Thyroid gland (tissue), 4 donors: ENCODE measurements at regions not wholly inside any gene's neighbourhood (a gene's known extent, or its start where the extent isn't known, plus 50 kb on each side); places are given as distances from the start of the nearest gene placed in this dataset.

ENCODE experiments used
- DNase-seq, 2 donors: peaks; one replicate each; pipeline ENCODE4 v3.0.0-alpha.2; 2019
- H3K27ac ChIP-seq, 3 donors: fragments of 200-600 bp; sonication (generic); 1 replicate in 2 of 3; 2 replicates in 1 of 3; pipeline ENCODE4 v1.5.1; 2016 to 2019; ENCODE audit warnings: mild to moderate bottlenecking in 1 of 3, moderate library complexity in 1 of 3
- H3K27me3 ChIP-seq: fragments of 200-600 bp; sonication (generic); one replicate; pipeline ENCODE4 v1.5.1; 2019
- H3K36me3 ChIP-seq, 2 donors: fragments of 200-600 bp; sonication (generic); one replicate each; pipeline ENCODE4 v1.5.1; 2016 to 2019
- H3K4me1 ChIP-seq, 2 donors: fragments of 200-600 bp; sonication (generic); one replicate each; pipeline ENCODE4 v1.5.1; 2017 to 2019
- H3K4me3 ChIP-seq, 3 donors: fragments of 200-600 bp; sonication (generic); replicated peaks in 1 of 3; 1 replicate in 2 of 3; 2 replicates in 1 of 3; pipeline ENCODE4 v1.5.1; 2016; ENCODE audit warnings: mild to moderate bottlenecking in 1 of 3
- H3K9me3 ChIP-seq: fragments of 200-600 bp; sonication (generic); one replicate; pipeline ENCODE4 v1.5.1; 2017
- POLR2A ChIP-seq, 2 donors: fragments of 450-650 bp; IDR thresholded peaks; one replicate each; pipeline ENCODE4 v1.6.1; 2017; ENCODE audit warnings: antibody characterized with exemption in 2 of 2, mild to moderate bottlenecking in 2 of 2, moderate library complexity in 1 of 2
- WGBS, 2 donors: methylation state at CpG; one replicate each; pipeline ENCODE4 v1.1.5; 2017; 5-methylcytosine and 5-hydroxymethylcytosine counted together
- intact Hi-C: fragments of 100-400 bp; cut with DNase I; formaldehyde crosslinking; loops from one replicate; pipeline ENCODE4 v1.15.1; 2023
- TF ChIP-seq, protein P1 (sequence below), 6 experiments: fragments of 200-600 bp in 3 of 6; fragments of 450-650 bp in 3 of 6; sonication (generic) in 3 of 6; IDR thresholded peaks; one replicate each; pipeline ENCODE4 v1.5.1; 2016 to 2019; ENCODE audit warnings: antibody characterized with exemption in 6 of 6, mild to moderate bottlenecking in 2 of 6, inconsistent platforms in 1 of 6, moderate library complexity in 1 of 6

DNA sequence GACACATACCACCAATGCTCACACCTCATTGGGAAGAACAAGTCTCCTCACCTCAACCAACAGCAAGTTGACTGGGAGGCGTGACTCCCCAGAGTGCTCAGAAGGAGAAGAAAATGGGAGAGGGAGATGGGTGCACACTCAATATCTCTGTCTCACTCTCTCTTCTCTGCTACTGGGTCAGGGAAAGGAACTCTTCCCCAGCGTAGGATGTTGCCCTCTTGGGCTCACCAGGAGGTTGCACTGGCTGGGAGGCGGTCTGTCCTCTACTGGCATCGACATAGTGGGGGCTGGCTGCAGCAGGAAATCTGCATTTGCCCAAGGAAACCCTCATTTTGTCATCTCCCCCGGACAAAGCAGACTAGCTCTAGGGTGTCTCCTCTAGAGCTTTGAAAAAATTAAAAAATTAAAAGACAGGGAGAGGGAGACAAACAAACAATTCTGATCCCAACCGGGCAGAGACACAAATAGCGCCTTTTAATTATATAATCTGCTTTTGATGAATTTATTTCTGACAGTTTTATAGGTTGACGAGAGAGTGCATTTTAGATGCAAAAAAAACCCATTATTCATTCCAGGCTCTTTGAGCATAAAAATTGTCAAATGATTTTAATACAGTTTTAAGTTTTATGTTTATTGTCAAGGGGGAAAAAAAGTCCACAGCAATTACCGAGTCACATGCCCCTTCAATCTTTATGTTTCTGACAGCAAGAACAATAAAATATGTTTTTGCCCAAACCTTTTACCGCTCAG is 179.3 kb upstream of the MVB12B start:
- Histone ChIP-seq H3K4me3 (no peak overlapping the region), H3K27ac (no peak overlapping the region), H3K36me3 (no peaks in the 10 kb centered on the region), H3K9me3 (no peaks in the 10 kb centered on the region), H3K4me1 (no peaks in the 10 kb centered on the region), H3K27me3 (no peaks in the 10 kb centered on the region)
- intact Hi-C loops, result no loop called here
- no peak for TF ChIP-seq POLR2A (IDR thresholded peaks at IDR 0.05)
- TF ChIP-seq, protein P1, sequence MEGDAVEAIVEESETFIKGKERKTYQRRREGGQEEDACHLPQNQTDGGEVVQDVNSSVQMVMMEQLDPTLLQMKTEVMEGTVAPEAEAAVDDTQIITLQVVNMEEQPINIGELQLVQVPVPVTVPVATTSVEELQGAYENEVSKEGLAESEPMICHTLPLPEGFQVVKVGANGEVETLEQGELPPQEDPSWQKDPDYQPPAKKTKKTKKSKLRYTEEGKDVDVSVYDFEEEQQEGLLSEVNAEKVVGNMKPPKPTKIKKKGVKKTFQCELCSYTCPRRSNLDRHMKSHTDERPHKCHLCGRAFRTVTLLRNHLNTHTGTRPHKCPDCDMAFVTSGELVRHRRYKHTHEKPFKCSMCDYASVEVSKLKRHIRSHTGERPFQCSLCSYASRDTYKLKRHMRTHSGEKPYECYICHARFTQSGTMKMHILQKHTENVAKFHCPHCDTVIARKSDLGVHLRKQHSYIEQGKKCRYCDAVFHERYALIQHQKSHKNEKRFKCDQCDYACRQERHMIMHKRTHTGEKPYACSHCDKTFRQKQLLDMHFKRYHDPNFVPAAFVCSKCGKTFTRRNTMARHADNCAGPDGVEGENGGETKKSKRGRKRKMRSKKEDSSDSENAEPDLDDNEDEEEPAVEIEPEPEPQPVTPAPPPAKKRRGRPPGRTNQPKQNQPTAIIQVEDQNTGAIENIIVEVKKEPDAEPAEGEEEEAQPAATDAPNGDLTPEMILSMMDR (IDR thresholded peaks at IDR 0.05), result no peak
- 78 to 80% methylated on average over 10 of the region's 10 CpGs for WGBS, 2 donors
- DNase-seq, result no peak

DNA sequence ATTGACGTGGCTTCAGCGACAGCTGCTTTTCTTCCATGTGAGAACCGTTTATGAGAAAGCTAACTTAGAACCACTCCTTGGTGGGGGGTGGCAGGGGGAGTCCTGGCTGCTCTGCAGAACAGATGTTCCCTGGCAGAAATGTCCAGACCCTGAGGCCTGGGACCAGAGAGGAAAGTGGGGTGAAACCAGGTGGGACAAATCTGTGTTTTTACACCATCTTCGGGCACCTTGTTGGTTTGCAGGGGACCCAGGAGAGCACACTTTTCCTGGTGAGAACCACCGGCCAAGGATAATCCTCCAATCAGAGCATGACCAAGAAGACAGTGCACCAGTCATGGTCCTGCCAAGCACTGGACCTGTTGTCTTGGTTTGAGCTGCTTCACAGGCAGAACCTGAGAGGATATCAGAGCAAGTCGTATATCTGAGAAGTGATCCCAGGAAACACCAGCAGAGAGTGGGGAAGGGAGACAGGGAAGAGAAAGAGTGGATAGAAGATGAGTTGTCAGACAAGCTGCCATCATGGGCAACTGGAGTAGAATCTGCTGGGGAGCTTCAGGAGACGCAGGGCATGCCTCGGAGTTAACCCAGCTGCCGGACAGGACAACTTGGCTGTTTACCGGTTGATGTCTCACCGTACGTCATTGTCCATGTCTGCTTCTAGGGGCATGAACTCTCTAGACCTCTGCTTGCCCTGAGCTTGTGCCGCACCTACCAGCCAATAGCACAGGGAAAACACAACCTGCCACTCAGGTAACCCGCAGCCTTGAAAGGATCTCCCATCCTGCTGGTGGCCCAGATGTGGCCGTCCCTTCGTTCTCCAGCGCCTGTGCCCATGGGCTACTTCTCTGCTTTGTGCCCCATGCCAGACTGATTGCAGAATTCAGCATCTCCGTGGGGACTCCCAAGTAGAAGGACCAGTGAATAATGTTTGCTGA is 178.4 kb upstream of the MVB12B start:
- 82% methylated on average over 18 of the region's 18 CpGs for WGBS, 2 donors
- no peak for TF ChIP-seq POLR2A (IDR thresholded peaks at IDR 0.05)
- TF ChIP-seq, protein P1 (IDR thresholded peaks at IDR 0.05), result no peak
- Histone ChIP-seq H3K36me3 (no peaks in the 10 kb centered on the region), H3K4me3 (no peak overlapping the region), H3K27me3 (no peaks in the 10 kb centered on the region), H3K27ac (no peak overlapping the region), H3K9me3 (no peaks in the 10 kb centered on the region), H3K4me1 (no peaks in the 10 kb centered on the region)
- intact Hi-C loops, result no loop called here
- no peak for DNase-seq

DNA sequence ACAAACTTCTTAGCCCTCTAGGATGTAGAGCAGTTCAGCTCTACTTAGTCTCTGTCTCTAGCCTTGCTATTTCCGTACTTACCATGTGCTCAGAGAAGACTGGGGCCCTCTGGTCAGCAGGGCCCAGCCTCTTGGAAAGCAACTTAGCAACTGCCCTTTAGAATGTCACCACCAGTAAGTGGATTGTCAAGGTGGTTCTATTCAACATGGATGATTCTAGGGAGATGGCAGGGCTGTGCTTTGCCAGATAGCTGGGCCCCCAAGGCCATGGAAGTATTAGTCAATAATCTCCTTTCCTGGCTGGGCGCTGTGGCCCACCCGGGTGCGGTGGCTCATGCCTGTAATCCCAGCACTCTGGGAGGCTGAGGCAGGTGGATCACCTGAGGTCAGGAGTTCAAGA is 177.6 kb upstream of the MVB12B start:
- intact Hi-C loops, result no loop called here
- H3K4me3 ChIP-seq, result no peak overlapping the region
- no peaks in the 10 kb centered on the region for H3K27me3 ChIP-seq
- H3K36me3 ChIP-seq, result no peaks in the 10 kb centered on the region
- H3K9me3 ChIP-seq, result no peaks in the 10 kb centered on the region
- no peak for TF ChIP-seq POLR2A (IDR thresholded peaks at IDR 0.05)
- H3K4me1 ChIP-seq, result no peaks in the 10 kb centered on the region
- WGBS, 2 donors, result 81 to 94% methylated on average over 1 to 4 of the region's 4 CpGs
- no peak for DNase-seq
- H3K27ac ChIP-seq, result no peak overlapping the region

DNA sequence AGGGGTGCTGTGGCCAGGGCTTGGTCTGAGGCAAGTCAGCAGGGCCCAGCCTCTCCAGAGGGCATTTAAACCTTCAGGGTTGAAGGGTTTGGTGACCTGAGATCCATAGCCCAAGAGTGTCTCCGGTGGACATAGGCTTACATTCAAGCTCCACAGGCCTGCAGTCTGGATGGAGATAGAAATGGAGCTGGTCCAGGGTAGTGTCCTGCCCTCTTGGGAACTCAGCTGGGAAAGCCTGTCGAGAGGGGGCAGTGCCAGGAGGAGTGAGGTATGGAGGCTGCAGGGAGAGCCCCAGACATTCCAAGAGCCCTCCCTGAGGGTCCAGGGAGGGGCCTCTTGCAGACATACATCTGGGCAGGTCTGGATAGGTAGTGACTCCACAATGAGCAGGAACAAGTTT is 177.0 kb upstream of the MVB12B start:
- TF ChIP-seq, protein P1 (IDR thresholded peaks at IDR 0.05), result no peak
- TF ChIP-seq POLR2A (IDR thresholded peaks at IDR 0.05), result no peak
- no peaks in the 10 kb centered on the region for H3K9me3 ChIP-seq
- H3K4me1 ChIP-seq, result no peaks in the 10 kb centered on the region
- no peaks in the 10 kb centered on the region for H3K27me3 ChIP-seq
- no peak overlapping the region for H3K27ac ChIP-seq
- 61 to 72% methylated on average over 2 of the region's 2 CpGs for WGBS, 2 donors
- no peak for DNase-seq
- H3K4me3 ChIP-seq, result no peak overlapping the region
- no peaks in the 10 kb centered on the region for H3K36me3 ChIP-seq
- intact Hi-C loops, result no loop called here

DNA sequence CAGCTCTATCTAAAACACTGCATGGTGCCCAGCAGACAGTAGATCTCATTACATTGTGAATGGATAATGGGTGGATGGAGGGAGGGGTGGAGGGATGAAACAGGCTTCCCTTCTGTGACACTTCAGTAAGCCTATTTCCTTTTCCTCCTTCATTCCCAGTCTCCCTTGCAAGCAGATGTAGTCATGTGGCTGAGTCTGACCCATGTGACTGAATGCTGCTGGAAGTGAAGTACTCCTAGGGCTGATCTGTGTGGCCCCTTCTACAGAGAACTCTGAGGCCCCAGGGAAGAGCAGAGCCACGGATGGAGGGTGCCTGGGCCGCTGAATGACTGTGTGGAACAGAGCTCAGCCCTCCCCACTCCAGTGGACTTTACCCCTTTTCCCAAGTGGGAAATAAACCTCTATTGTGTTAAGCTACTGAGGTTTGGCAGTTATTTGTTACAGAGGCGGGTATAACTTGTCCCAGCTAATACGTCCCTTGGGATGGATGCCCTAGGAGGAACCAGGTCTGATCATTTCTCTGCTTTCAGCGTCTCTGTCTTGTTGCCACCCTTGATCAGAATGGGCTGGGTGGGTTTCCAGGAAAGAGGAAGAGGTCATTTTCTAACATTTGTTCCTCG is 176.1 kb upstream of the MVB12B start:
- intact Hi-C loops, result no loop called here
- Histone ChIP-seq H3K4me3 (no peak overlapping the region), H3K4me1 (no peaks in the 10 kb centered on the region), H3K36me3 (no peaks in the 10 kb centered on the region), H3K27me3 (no peaks in the 10 kb centered on the region), H3K27ac (no peak overlapping the region), H3K9me3 (no peaks in the 10 kb centered on the region)
- no peak for DNase-seq
- WGBS, 2 donors, result 68 to 75% methylated on average over 6 of the region's 6 CpGs
- no peak for TF ChIP-seq POLR2A (IDR thresholded peaks at IDR 0.05)
- TF ChIP-seq, protein P1 (IDR thresholded peaks at IDR 0.05), result no peak
